Lower lobe of right lung (tissue), 2 donors: ENCODE measurements at regions not wholly inside any gene's neighbourhood (a gene's known extent, or its start where the extent isn't known, plus 50 kb on each side); places are given as distances from the start of the nearest gene placed in this dataset.
"Not testable (repeated sequence)": the region's sequence is repeated elsewhere in the genome, so short reads cannot be mapped to it uniquely, and the experiment has no call there.

Experiments
- ATAC-seq, 2 donors: fragments of 200-7000 bp; cut with Tn5 transposase; one replicate each; pipeline ENCODE4 v1.9.1; 2020 to 2022; ENCODE audit warnings: mild to moderate bottlenecking in 2 of 2, moderate library complexity in 2 of 2
- DNase-seq: peaks from one replicate; pipeline ENCODE4 v3.0.0-alpha.2; 2020
- H3K27ac ChIP-seq: fragments of 200-600 bp; one replicate; pipeline ENCODE4 v1.8.0; 2022
- H3K27me3 ChIP-seq: fragments of 200-600 bp; one replicate; pipeline ENCODE4 v1.8.0; 2022; ENCODE audit warnings: low read depth
- H3K36me3 ChIP-seq: fragments of 200-600 bp; one replicate; pipeline ENCODE4 v1.8.0; 2022; ENCODE audit warnings: mild to moderate bottlenecking
- H3K4me1 ChIP-seq: fragments of 200-600 bp; one replicate; pipeline ENCODE4 v1.8.0; 2022
- H3K4me3 ChIP-seq: fragments of 200-600 bp; one replicate; pipeline ENCODE4 v1.8.0; 2022; ENCODE audit warnings: mild to moderate bottlenecking
- H3K9me3 ChIP-seq: fragments of 200-600 bp; one replicate; pipeline ENCODE4 v1.8.0; 2022
- CTCF ChIP-seq: fragments of 200-600 bp; IDR thresholded peaks from one replicate; pipeline ENCODE4 v1.8.0; 2022; ENCODE audit warnings: antibody characterized with exemption, mild to moderate bottlenecking
- intact Hi-C: fragments of 100-400 bp; cut with DNase I; formaldehyde crosslinking; loops from one replicate; pipeline ENCODE4 v1.11.0; 2022
- donor health status: DM: no; HTN: yes; CAD: no; lungs with severe emphysema.

DNA sequence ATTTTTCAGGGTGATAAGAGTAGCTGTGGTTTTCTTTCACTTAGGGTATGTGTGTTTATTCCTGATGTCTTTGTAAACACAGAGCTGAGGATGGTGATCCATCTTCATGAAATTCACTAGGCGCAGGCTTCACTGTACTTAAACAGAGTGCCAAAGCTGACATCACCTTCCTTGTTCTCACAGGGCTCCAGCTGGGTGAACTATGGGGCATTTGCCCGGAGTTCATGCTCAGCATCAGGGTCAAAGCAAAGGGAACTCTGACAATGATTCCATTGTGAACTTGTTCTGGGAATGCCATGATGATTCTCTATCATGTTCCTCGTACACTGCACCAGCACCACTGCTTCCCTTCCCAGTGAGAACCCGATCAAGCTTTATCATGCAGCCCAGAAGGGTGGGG, 184.8 kb upstream of the P2RY1 start:
- Histone ChIP-seq H3K27ac (no peak overlapping the region), H3K9me3 (no peaks in the 10 kb centered on the region), H3K36me3 (no peaks in the 10 kb centered on the region), H3K27me3 (no peaks in the 10 kb centered on the region), H3K4me3 (no peak overlapping the region), H3K4me1 (no peaks in the 10 kb centered on the region)
- ATAC-seq, result no peak
- intact Hi-C loops, result no loop called here
- TF ChIP-seq CTCF, result no peak
- no peak for DNase-seq

GRCh38 chr3:152650923-152651322, 184.0 kb upstream of the P2RY1 start:
- DNase-seq, H3K4me1 ChIP-seq, intact Hi-C loops, H3K4me3 ChIP-seq, H3K36me3 ChIP-seq, H3K27me3 ChIP-seq, H3K9me3 ChIP-seq, H3K27ac ChIP-seq, ATAC-seq: not testable (repeated sequence)

- no peak for DNase-seq
- TF ChIP-seq CTCF, result no peak
- intact Hi-C loops, result no loop called here
- no peak for ATAC-seq
- no peaks in the 10 kb centered on the region for H3K36me3 ChIP-seq
- H3K4me3 ChIP-seq, result no peak overlapping the region
- no peaks in the 10 kb centered on the region for H3K9me3 ChIP-seq
- no peak overlapping the region for H3K27ac ChIP-seq
- peaks cover 5% of the 10 kb centered on the region for H3K4me1 ChIP-seq
- H3K27me3 ChIP-seq, result no peaks in the 10 kb centered on the region
Measured at GRCh38 chr3:152656214-152656971, 178.5 kb upstream of the P2RY1 start.

DNA sequence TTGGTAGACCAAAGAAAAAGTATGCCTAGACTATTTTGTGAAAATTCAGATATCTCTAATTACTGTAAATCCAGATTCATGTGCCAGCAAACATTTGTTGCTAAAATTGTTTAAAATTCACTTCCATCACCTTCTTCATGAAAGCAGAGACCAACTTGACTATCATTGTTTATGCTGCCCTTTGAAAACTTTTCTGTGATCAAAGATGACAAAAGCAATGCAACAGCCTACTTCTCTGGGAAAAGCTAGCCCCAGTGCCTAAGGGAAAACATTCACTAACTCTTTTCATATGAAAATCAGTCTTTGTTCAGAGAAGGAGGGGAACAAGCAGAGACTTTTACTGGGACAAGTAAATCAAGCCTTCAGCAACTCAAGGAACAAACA, 178.0 kb upstream of the P2RY1 start:
- ATAC-seq (no peak), DNase-seq (no peak)
- H3K4me1 ChIP-seq, result peaks cover 5% of the 10 kb centered on the region
- intact Hi-C loops, result no loop called here
- no peak overlapping the region for H3K4me3 ChIP-seq
- H3K27ac ChIP-seq, result no peak overlapping the region
- H3K27me3 ChIP-seq, result no peaks in the 10 kb centered on the region
- no peaks in the 10 kb centered on the region for H3K36me3 ChIP-seq
- no peaks in the 10 kb centered on the region for H3K9me3 ChIP-seq
- no peak for TF ChIP-seq CTCF

- Histone ChIP-seq H3K36me3 (no peaks in the 10 kb centered on the region), H3K4me1 (peaks cover 5% of the 10 kb centered on the region), H3K9me3 (no peaks in the 10 kb centered on the region), H3K4me3 (no peak overlapping the region), H3K27ac (no peak overlapping the region), H3K27me3 (no peaks in the 10 kb centered on the region)
- DNase-seq (no peak), ATAC-seq (no peak)
- intact Hi-C loops, result no loop called here
- TF ChIP-seq CTCF, result no peak
Measured at GRCh38 chr3:152658977-152659720, 175.8 kb upstream of the P2RY1 start.

GRCh38 chr3:152662157-152662556, 172.8 kb upstream of the P2RY1 start:
- intact Hi-C loops, result no loop called here
- Histone ChIP-seq H3K4me3 (no peak overlapping the region), H3K9me3 (no peaks in the 10 kb centered on the region), H3K4me1 (peaks cover under 1% of the 10 kb centered on the region), H3K27me3 (no peaks in the 10 kb centered on the region), H3K27ac (no peak overlapping the region), H3K36me3 (no peaks in the 10 kb centered on the region)
- TF ChIP-seq CTCF, result no peak
- ATAC-seq, result no peak
- DNase-seq, result no peak
